GM18861 (cell line): ENCODE measurements at regions not wholly inside any gene's neighbourhood (a gene's known extent, or its start where the extent isn't known, plus 50 kb on each side); places are given as distances from the start of the nearest gene placed in this dataset.

Experiments
- ATAC-seq: cut with Tn5 transposase; IDR thresholded peaks from one replicate; pipeline ENCODE4 v1.9.1; 2021; ENCODE audit not compliant: unreplicated experiment

DNA sequence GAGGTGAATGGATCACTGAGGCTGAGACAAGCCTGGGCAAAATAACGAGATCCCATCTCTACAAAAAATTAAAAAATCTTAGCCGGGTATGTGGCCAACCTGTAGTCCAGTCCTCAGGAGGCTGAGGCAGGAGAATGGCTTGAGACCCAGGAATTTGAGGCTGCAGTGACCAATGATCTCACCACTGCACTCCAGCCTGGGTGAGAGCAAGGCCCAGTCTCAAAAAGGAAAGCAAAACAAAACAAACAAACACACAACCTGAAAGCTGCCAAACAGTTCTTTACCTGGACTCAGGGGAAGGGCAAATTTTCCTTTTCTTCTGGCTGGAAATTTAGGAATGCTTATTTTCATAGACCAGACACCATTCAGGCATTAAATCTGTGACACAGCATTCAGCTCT lies 163.1 kb upstream of the FAT1 start:
- no peak for ATAC-seq

GRCh38 chr4:186887291-186887700 lies 163.6 kb upstream of the FAT1 start:
- no peak for ATAC-seq

DNA sequence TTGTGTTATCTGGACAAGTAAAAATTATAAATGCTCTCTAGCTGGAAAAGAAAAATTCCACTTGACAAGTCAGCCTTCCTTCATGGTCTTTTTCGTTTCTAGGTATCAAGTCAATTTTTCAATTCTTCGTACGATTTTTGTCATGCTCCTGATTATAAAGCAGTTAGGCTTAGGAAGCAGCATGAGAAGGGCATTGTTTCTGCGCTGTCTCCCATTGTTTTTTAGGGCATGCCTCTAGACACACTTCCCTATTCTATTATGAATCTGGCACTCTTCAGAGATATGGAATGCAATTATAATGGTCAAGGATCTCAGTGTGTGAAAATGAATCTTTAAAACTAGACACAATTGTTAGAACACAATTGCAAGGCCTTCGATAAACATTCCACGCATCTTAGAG lies 164.1 kb upstream of the FAT1 start:
- no peak for ATAC-seq

- no peak for ATAC-seq
These were observed 166.4 kb upstream of the FAT1 start for GRCh38 chr4:186889876-186890643.

GRCh38 chr4:186891859-186892486 lies 168.3 kb upstream of the FAT1 start:
- ATAC-seq, result no peak

GRCh38 chr4:186898367-186898766 lies 174.7 kb upstream of the FAT1 start:
- no peak for ATAC-seq

GRCh38 chr4:186900232-186900900 lies 176.7 kb upstream of the FAT1 start:
- no peak for ATAC-seq

DNA sequence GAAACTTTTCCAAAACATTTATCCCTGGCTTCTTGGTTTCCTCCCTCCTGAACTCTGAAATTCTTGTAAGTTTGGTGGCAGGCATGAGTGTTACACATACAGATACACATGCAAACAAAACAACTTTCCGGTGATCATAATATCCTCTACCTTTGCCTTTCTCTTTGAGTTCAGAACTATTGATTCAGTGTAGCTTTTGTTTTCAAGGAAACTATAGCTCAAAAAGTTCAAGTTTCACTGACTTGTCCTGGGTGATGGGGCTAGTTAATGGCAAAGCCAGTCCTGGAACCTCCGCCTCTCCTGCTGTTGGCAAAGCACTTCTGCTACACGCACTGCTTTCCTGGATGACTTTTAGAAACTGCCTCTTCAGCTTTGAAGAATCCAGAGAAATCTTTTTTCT lies 177.3 kb upstream of the FAT1 start:
- no peak for ATAC-seq

GRCh38 chr4:186901850-186902249 lies 178.2 kb upstream of the FAT1 start:
- ATAC-seq, result no peak

DNA sequence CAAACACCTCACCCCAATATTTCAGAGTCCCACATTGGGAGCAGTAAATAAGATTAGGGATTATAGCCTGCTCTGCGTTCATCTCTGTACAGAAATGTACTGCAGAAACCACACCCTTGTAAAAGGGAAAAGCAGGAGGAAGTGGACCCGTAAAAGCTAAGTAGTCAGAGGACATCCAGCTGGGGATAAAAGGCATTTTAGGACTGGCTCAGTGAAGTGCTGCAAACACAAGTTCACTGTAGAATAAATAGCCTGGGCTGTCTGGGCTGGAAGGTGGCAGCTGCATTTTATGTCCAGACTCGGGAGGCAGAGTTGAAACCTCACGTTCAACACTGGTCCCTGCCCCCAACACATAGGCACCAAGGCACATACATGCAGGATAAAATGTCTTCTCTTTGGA lies 178.7 kb upstream of the FAT1 start:
- no peak for ATAC-seq

DNA sequence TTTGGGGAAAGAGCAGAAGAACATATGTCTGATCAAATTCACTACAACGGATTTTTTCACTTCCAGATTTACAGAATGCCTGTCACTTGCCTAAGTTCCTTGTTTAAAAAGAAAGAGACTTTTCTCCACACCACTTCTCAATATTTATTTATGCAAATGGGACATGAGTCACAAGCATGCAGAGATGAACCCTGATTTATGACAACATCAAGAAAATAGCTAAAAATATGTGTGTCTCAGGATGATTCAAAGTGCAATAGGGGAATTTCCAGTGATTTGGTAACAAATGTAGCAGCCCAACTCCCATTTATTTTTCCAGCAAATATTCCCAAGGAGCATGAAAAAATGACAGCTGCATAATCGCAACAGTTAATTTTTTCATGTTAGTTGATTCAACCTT lies 180.4 kb upstream of the FAT1 start:
- no peak for ATAC-seq

- ATAC-seq, result no peak
These were observed 183.1 kb upstream of the FAT1 start for GRCh38 chr4:186906722-186907121.

DNA sequence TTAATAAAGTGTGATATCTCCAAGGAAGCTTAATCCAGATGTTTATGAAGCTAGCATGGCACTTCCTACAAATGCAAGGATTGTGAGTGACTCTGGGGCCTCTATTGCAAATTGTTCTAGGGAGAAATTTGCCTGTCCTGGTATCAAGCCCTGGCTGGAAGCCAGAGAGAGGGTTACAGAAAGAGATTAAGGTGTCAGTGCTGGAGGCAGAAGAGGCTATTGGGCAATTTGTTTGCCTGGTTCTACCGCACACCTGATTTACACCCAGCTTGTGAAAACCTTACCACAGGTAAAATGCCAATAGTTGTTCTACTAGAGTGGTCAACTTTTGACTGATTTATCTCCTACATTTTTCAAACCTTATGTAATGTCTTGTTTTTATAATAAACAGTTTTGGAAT lies 186.7 kb upstream of the FAT1 start:
- ATAC-seq, result no peak

- ATAC-seq, result no peak
These were observed 188.9 kb upstream of the FAT1 start for GRCh38 chr4:186912606-186913005.

DNA sequence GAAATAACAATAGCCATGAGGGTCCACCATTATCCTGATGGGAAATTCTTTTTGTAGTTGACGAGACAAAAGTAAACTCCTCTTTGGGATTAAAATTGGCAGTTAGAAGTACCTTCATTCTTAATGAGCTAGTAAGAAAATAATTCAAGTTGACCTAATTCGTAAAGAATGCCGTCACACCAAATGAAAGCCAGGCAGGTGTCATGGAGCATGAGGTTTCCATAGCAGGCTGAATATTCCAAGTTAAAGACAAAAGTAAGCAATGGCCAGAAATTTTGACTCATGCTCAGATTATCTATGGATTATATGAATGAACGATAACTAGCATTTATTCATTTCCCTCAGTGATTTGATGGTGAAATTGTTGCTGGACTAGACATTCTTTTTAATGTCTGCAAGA lies 192.2 kb upstream of the FAT1 start:
- ATAC-seq, result no peak

GRCh38 chr4:186917136-186917535 lies 193.5 kb upstream of the FAT1 start:
- ATAC-seq, result no peak

DNA sequence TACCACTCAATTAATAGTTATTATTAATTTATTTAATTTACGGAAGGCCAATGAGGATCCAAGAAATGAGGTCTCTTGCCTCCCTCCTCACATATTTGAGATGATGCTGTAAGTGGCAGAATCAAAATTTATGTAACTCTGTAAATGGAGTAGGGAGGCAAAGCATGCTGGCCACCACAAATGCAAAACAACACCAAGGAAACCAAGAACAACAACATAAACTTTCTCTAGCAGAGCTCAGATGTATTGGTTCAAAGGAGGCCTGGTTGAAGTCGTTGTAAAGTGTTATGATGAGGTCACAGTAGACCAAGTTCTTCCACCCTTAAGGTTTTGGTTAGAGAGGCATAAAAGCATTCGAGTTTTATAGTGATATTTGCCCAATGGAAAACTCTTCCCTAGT lies 194.8 kb upstream of the FAT1 start:
- no peak for ATAC-seq

- ATAC-seq, result no peak
These were observed 195.7 kb upstream of the FAT1 start for GRCh38 chr4:186919340-186919739.

GRCh38 chr4:186920483-186920882 lies 196.8 kb upstream of the FAT1 start:
- ATAC-seq, result no peak

DNA sequence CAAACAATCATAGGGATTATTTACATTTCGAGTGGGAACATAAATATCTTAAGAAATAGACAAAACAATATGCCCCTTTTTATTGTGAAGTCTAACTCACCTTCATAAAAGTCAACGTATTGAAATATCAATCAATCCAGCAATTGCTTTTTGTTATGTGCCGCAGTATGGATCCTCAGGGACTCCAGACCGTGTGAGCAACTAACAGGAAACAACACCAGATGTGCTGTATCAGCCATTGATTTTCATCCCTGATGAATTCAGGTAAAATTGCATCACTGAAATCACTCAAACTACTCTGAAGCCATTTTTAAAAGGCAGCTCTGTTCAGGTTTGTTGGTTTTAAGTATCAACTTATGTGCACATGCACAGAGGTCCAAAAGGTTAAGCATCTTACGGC lies 197.3 kb upstream of the FAT1 start:
- ATAC-seq, result no peak

- no peak for ATAC-seq
These were observed 201.1 kb upstream of the FAT1 start for GRCh38 chr4:186924723-186925122.

- no peak for ATAC-seq
These were observed 204.0 kb upstream of the FAT1 start for GRCh38 chr4:186927624-186928023.
